PC-9 (cell line): ENCODE measurements at regions not wholly inside any gene's neighbourhood (a gene's known extent, or its start where the extent isn't known, plus 50 kb on each side); places are given as distances from the start of the nearest gene placed in this dataset.

Experiments used
- BruUV-seq: library from RNA; stranded (reverse); fragments of 400-500 nt; replicated peaks from 2 replicates; lab custom pipeline; 2021; lab: Mats Ljungman, UMichigan
- CTCF ChIA-PET: fragments of 300-600 bp; sonication (Branson Sonifier 250); formaldehyde crosslinking; loops from one replicate; lab custom pipeline; 2022; ENCODE audit warnings: antibody characterized with exemption; lab: Charles Lee
- POLR2A ChIA-PET: fragments of 300-600 bp; sonication (Branson Sonifier 250); formaldehyde crosslinking; loops from one replicate; lab custom pipeline; 2022; ENCODE audit warnings: antibody characterized with exemption; ENCODE audit not compliant: unreplicated experiment; lab: Charles Lee
- DNase-seq, 2 experiments: peaks; one replicate each; pipeline versions ENCODE4 v3.0.0 to v3.0.0-alpha.2; 2015 to 2022; ENCODE audit warnings: mixed read lengths in 1 of 2
- H2AFZ ChIP-seq: fragments of 200-600 bp; sonication (generic); 2 replicates; pipeline ENCODE4 v1.8.1; 2017; ENCODE audit warnings: antibody characterized with exemption
- H3F3A ChIP-seq: fragments of 200-600 bp; sonication (generic); 2 replicates; pipeline ENCODE4 v1.8.1; 2017; ENCODE audit warnings: antibody characterized with exemption, mild to moderate bottlenecking, low read depth; ENCODE audit not compliant: insufficient read depth
- H3K27ac ChIP-seq: fragments of 200-600 bp; sonication (generic); 2 replicates; pipeline ENCODE4 v1.6.1; 2016; ENCODE audit warnings: mixed run types
- H3K27me3 ChIP-seq: fragments of 200-600 bp; sonication (generic); 2 replicates; pipeline ENCODE4 v1.6.1; 2016; ENCODE audit warnings: low read depth, mixed run types; ENCODE audit not compliant: insufficient read depth
- H3K36me3 ChIP-seq: fragments of 200-600 bp; sonication (generic); 2 replicates; pipeline ENCODE4 v1.6.1; 2016; ENCODE audit warnings: low read depth, mixed run types
- H3K4me1 ChIP-seq: fragments of 200-600 bp; sonication (generic); replicated peaks from 2 replicates; pipeline ENCODE4 v1.6.1; 2016; ENCODE audit warnings: mixed run types; ENCODE audit not compliant: insufficient read depth
- H3K4me2 ChIP-seq: fragments of 200-600 bp; sonication (generic); 2 replicates; pipeline ENCODE4 v1.6.1; 2017; ENCODE audit warnings: mixed run types
- H3K4me3 ChIP-seq: fragments of 200-600 bp; sonication (generic); 2 replicates; pipeline ENCODE4 v1.6.1; 2016; ENCODE audit warnings: mixed run types
- H3K79me2 ChIP-seq: fragments of 200-600 bp; sonication (generic); 2 replicates; pipeline ENCODE4 v1.6.1; 2017; ENCODE audit warnings: low read depth, mixed run types
- H3K9me2 ChIP-seq: fragments of 200-600 bp; sonication (generic); 2 replicates; pipeline ENCODE4 v1.8.1; 2017; ENCODE audit warnings: mild to moderate bottlenecking; ENCODE audit not compliant: insufficient read depth
- H3K9me3 ChIP-seq: fragments of 200-600 bp; sonication (generic); 2 replicates; pipeline ENCODE4 v1.8.1; 2016; ENCODE audit warnings: low read depth; ENCODE audit not compliant: insufficient read depth
- H4K20me1 ChIP-seq: fragments of 200-600 bp; sonication (generic); 2 replicates; pipeline ENCODE4 v1.8.1; 2017; ENCODE audit not compliant: insufficient read depth
- EZH2 ChIP-seq: fragments of 200-600 bp; sonication (generic); IDR thresholded peaks from 2 replicates; pipeline ENCODE4 v1.8.0; 2017; ENCODE audit warnings: antibody characterized with exemption, low read depth
- intact Hi-C: fragments of 100-400 bp; cut with micrococcal nuclease; formaldehyde crosslinking; loops from one replicate; pipeline ENCODE4 v1.10.0; 2022; ENCODE audit not compliant: unreplicated experiment
- TF ChIP-seq, protein P1 (sequence below): fragments of 200-600 bp; sonication (generic); conservative IDR thresholded peaks from 2 replicates; pipeline ENCODE4 v1.6.1; 2017; ENCODE audit warnings: mixed run types, antibody characterized with exemption, mild to moderate bottlenecking, moderate library complexity

DNA sequence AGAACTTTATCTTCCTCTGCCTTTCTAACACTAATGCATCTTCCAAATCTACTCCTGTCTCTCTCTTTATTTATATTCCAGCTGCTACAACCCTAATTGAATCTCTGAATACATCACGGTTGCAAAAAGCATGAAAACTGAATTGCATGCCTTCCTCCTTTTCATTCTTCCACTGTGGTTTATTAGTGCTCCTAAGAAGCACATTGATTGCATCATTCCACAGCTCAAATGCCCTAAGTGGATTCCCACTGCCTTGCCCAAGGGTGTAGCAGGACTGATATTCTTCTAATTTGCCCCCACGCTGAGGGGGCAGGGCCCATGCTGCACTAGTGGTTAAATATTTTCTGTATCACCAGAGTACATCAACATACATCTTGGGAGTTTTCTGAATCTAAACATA lies 640.8 kb downstream of the EFNB2 start:
- no peaks in the 10 kb centered on the region for H3K9me2 ChIP-seq
- H3K36me3 ChIP-seq: no peaks in the 10 kb centered on the region
- H3K79me2 ChIP-seq: no peaks in the 10 kb centered on the region
- no peak overlapping the region for H3K4me2 ChIP-seq
- no peaks in the 10 kb centered on the region; the same call in 1 of the 2 replicates for H3K9me3 ChIP-seq
- CTCF ChIA-PET: interaction anchor here (0.6 kb wide), 1 partner anchor 640 kb away, joined by 9 read pairs; no protein-coding TSS in a partner anchor
- POLR2A ChIA-PET: no interaction called here
- no peak for DNase-seq
- H3K4me1 ChIP-seq: no peaks in the 10 kb centered on the region
- no peaks in the 10 kb centered on the region for H3K27me3 ChIP-seq
- H3K4me3 ChIP-seq: no peak overlapping the region
- H2AFZ ChIP-seq: peak overlapping the region; percentile 53; the same call in 1 of the 2 replicates
- H3F3A ChIP-seq: no peaks in the 10 kb centered on the region
- H3K27ac ChIP-seq: no peak overlapping the region
- no peaks in the 10 kb centered on the region for H4K20me1 ChIP-seq
- TF ChIP-seq, protein P1, sequence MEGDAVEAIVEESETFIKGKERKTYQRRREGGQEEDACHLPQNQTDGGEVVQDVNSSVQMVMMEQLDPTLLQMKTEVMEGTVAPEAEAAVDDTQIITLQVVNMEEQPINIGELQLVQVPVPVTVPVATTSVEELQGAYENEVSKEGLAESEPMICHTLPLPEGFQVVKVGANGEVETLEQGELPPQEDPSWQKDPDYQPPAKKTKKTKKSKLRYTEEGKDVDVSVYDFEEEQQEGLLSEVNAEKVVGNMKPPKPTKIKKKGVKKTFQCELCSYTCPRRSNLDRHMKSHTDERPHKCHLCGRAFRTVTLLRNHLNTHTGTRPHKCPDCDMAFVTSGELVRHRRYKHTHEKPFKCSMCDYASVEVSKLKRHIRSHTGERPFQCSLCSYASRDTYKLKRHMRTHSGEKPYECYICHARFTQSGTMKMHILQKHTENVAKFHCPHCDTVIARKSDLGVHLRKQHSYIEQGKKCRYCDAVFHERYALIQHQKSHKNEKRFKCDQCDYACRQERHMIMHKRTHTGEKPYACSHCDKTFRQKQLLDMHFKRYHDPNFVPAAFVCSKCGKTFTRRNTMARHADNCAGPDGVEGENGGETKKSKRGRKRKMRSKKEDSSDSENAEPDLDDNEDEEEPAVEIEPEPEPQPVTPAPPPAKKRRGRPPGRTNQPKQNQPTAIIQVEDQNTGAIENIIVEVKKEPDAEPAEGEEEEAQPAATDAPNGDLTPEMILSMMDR: no peak
- TF ChIP-seq EZH2: no peak
- no TSS peak for BruUV-seq
- intact Hi-C loops: no loop called here

DNA sequence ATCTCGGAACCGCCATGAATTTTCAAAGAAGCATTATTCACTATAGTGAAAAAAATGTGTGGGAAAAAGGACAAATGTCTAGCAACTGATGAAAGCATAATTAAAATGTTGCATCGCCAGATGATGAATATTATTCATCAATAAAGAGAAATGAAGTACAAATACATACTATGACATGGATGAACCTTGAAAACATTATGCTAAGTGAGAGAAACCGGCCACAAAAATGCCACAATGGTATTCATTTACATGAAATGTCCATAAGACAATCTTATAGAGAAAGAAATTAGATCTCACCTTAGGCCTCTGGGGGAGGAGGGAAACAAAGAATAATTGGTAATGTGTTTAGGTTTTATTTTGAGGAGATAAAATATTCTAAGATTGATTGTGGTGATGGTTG lies 645.0 kb downstream of the EFNB2 start:
- H3K36me3 ChIP-seq: no peaks in the 10 kb centered on the region
- no peaks in the 10 kb centered on the region for H3F3A ChIP-seq
- no peak overlapping the region for H2AFZ ChIP-seq
- TF ChIP-seq, protein P1: no peak
- TF ChIP-seq EZH2: no peak
- no peaks in the 10 kb centered on the region for H3K27me3 ChIP-seq
- DNase-seq: no peak
- no peak overlapping the region for H3K27ac ChIP-seq
- no TSS peak for BruUV-seq
- H3K4me1 ChIP-seq: no peaks in the 10 kb centered on the region
- CTCF ChIA-PET: no interaction called here
- intact Hi-C loops: no loop called here
- no peaks in the 10 kb centered on the region for H4K20me1 ChIP-seq
- H3K9me3 ChIP-seq: no peaks in the 10 kb centered on the region; the same call in none of the 2 replicates
- no peaks in the 10 kb centered on the region for H3K79me2 ChIP-seq
- no peaks in the 10 kb centered on the region for H3K9me2 ChIP-seq
- POLR2A ChIA-PET: interaction anchor here (0.5 kb wide), 1 partner anchor 21 kb away, joined by 3 read pairs; no protein-coding TSS in a partner anchor
- H3K4me2 ChIP-seq: no peak overlapping the region
- no peak overlapping the region for H3K4me3 ChIP-seq

DNA sequence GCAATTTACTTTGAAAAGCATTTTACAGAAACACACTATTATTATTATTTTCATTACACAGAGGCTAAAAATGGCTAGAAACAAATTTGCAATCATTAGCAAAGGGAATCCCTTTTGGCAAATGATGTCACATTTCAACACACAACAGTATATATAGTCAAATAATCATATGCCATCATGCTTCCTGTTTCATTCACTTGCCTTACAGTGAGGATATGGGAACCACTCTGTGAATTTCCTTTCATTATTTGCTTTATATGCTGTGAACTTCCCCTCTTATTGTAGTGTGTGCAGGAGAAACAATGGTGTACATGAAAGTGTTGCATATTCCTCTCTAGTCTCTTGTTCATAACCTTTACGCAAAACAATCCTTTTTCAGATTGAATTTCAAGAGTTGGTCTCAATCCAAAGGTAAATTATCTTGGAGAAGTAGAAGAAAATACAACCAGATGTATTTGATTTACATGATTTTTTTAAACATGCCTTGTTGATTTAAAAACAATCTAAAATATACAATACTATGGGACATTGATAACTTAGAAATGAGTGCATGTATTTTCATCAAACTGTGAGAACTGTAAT lies 657.3 kb downstream of the EFNB2 start:
- intact Hi-C loops: no loop called here
- no peak overlapping the region for H3K27ac ChIP-seq
- H3K27me3 ChIP-seq: no peaks in the 10 kb centered on the region
- no peaks in the 10 kb centered on the region for H3K4me1 ChIP-seq
- no peaks in the 10 kb centered on the region for H4K20me1 ChIP-seq
- H3K79me2 ChIP-seq: no peaks in the 10 kb centered on the region
- H3F3A ChIP-seq: no peaks in the 10 kb centered on the region
- H3K4me3 ChIP-seq: no peak overlapping the region
- no peak overlapping the region for H2AFZ ChIP-seq
- no peak overlapping the region for H3K4me2 ChIP-seq
- H3K9me3 ChIP-seq: 0 out of 2 replicates have a peak, but pooled peaks cover 3% of the 10 kb centered on the region
- no peak for DNase-seq
- CTCF ChIA-PET: no interaction called here
- TF ChIP-seq, protein P1: no peak
- no peak for TF ChIP-seq EZH2
- no peaks in the 10 kb centered on the region for H3K36me3 ChIP-seq
- POLR2A ChIA-PET: no interaction called here
- BruUV-seq: no TSS peak
- no peaks in the 10 kb centered on the region for H3K9me2 ChIP-seq
